ENCODE measurements at regions not wholly inside any gene's neighbourhood (a gene's known extent, or its start where the extent isn't known, plus 50 kb on each side); places are given as distances from the start of the nearest gene placed in this dataset.

GRCh38 chr1:81230983-81231728 is 569.6 kb upstream of the ADGRL2 start:
- TF ChIP-seq EZH2 (IDR thresholded peaks at IDR 0.05; ENCODE audit: insufficient read depth, poor library complexity, severe bottlenecking): no peak
- no peak for TF ChIP-seq EZH2phosphoT487 (IDR thresholded peaks at IDR 0.05; ENCODE audit: insufficient read depth, low read depth)

All from GM23248 (cell line).